DMS53 treated with DMSO at 0.1 percent for 48 hours (cell line): ENCODE measurements at regions not wholly inside any gene's neighbourhood (a gene's known extent, or its start where the extent isn't known, plus 50 kb on each side); places are given as distances from the start of the nearest gene placed in this dataset.

ENCODE experiments used
- DNase-seq: peaks from one replicate; lab custom pipeline; 2025; ENCODE audit not compliant: unreplicated experiment; lab: John Stamatoyannopoulos, UW

- no peak for DNase-seq
These were observed 958.5 kb downstream of the BRD1 start for GRCh38 chr22:48869161-48869560.

GRCh38 chr22:48868554-48868953 is 959.1 kb downstream of the BRD1 start:
- DNase-seq, result no peak

- no peak for DNase-seq
These were observed 959.8 kb downstream of the BRD1 start for GRCh38 chr22:48867891-48868290.

- DNase-seq, result no peak
These were observed 960.6 kb downstream of the BRD1 start for GRCh38 chr22:48866906-48867681.

- DNase-seq, result no peak
These were observed 962.9 kb downstream of the BRD1 start for GRCh38 chr22:48864748-48865147.

GRCh38 chr22:48863965-48864528 is 963.6 kb downstream of the BRD1 start:
- DNase-seq, result no peak

GRCh38 chr22:48860557-48860956 is 967.1 kb downstream of the BRD1 start:
- DNase-seq, result no peak

- no peak for DNase-seq
These were observed 968.8 kb downstream of the BRD1 start for GRCh38 chr22:48858856-48859255.

GRCh38 chr22:48858121-48858520 is 969.6 kb downstream of the BRD1 start:
- DNase-seq, result no peak

- DNase-seq, result no peak
These were observed 970.4 kb downstream of the BRD1 start for GRCh38 chr22:48857202-48857805.

GRCh38 chr22:48856308-48856615 is 971.4 kb downstream of the BRD1 start:
- DNase-seq, result no peak

- DNase-seq, result no peak
These were observed 971.9 kb downstream of the BRD1 start for GRCh38 chr22:48855593-48856307.

- DNase-seq, result no peak
These were observed 972.7 kb downstream of the BRD1 start for GRCh38 chr22:48855013-48855412.

- DNase-seq, result no peak
These were observed 973.9 kb downstream of the BRD1 start for GRCh38 chr22:48853627-48854240.

- DNase-seq, result no peak
These were observed 975.6 kb downstream of the BRD1 start for GRCh38 chr22:48851933-48852549.

GRCh38 chr22:48850658-48851287 is 976.9 kb downstream of the BRD1 start:
- DNase-seq, result no peak

GRCh38 chr22:48849963-48850657 is 977.6 kb downstream of the BRD1 start:
- no peak for DNase-seq

GRCh38 chr22:48849219-48849912 is 978.3 kb downstream of the BRD1 start:
- DNase-seq, result no peak

GRCh38 chr22:48846200-48846599 is 981.5 kb downstream of the BRD1 start:
- DNase-seq, result no peak
